B cell (primary cell): ENCODE measurements at regions not wholly inside any gene's neighbourhood (a gene's known extent, or its start where the extent isn't known, plus 50 kb on each side); places are given as distances from the start of the nearest gene placed in this dataset.

Source experiments
- CTCF ChIP-seq: fragments of 200-600 bp; IDR thresholded peaks from one replicate; pipeline ENCODE4 v1.8.0; 2022; ENCODE audit warnings: antibody characterized with exemption, mild to moderate bottlenecking
- EZH2 ChIP-seq: IDR thresholded peaks from 2 replicates; pipeline ENCODE4 v1.6.1; 2012; ENCODE audit warnings: borderline replicate concordance, low read depth, mild to moderate bottlenecking, moderate library complexity, low read length; ENCODE audit not compliant: insufficient read depth, poor library complexity, severe bottlenecking

GRCh38 chr3:13139471-13140065, 66.3 kb upstream of the IQSEC1 start:
- TF ChIP-seq EZH2 (no peak), CTCF (no peak)
